Neutrophil (primary cell): ENCODE measurements at regions not wholly inside any gene's neighbourhood (a gene's known extent, or its start where the extent isn't known, plus 50 kb on each side); places are given as distances from the start of the nearest gene placed in this dataset.

Experiments
- H3K27ac ChIP-seq: fragments of 200-600 bp; sonication (generic); 2 replicates; pipeline ENCODE4 v1.5.1; 2016; ENCODE audit warnings: mild to moderate bottlenecking, moderate library complexity
- H3K27me3 ChIP-seq: fragments of 200-600 bp; sonication (generic); 2 replicates; pipeline ENCODE4 v1.6.0; 2016; ENCODE audit warnings: mild to moderate bottlenecking
- H3K36me3 ChIP-seq: fragments of 200-600 bp; sonication (generic); 2 replicates; pipeline ENCODE4 v1.5.1; 2017
- H3K4me1 ChIP-seq, 2 experiments: fragments of 200-600 bp in 1 of 2; sonication (generic) in 1 of 2; 1 replicate in 1 of 2; 2 replicates in 1 of 2; pipeline versions ENCODE4 v1.5.1 to v1.6.1; 2013 to 2016; ENCODE audit warnings: low read depth in 1 of 2, low read length in 1 of 2, mild to moderate bottlenecking in 1 of 2, moderate library complexity in 1 of 2; ENCODE audit not compliant: control insufficient read depth in 1 of 2, insufficient read depth in 1 of 2
- H3K4me3 ChIP-seq, 2 experiments: fragments of 200-600 bp in 1 of 2; sonication (generic) in 1 of 2; 1 replicate in 1 of 2; 2 replicates in 1 of 2; pipeline ENCODE4 v1.5.1; 2013 to 2016; ENCODE audit warnings: low read depth in 1 of 2, low read length in 1 of 2, mild to moderate bottlenecking in 1 of 2, moderate library complexity in 1 of 2
- H3K9me3 ChIP-seq: fragments of 200-600 bp; sonication (generic); 2 replicates; pipeline ENCODE4 v1.5.1; 2016
- TF ChIP-seq, protein P1 (sequence below): fragments of 200-600 bp; sonication (generic); IDR thresholded peaks from 2 replicates; pipeline ENCODE4 v1.5.1; 2016; ENCODE audit warnings: antibody characterized with exemption

GRCh38 chr1:56064705-56065104 lies 514.7 kb downstream of the PLPP3 start:
- TF ChIP-seq, protein P1, sequence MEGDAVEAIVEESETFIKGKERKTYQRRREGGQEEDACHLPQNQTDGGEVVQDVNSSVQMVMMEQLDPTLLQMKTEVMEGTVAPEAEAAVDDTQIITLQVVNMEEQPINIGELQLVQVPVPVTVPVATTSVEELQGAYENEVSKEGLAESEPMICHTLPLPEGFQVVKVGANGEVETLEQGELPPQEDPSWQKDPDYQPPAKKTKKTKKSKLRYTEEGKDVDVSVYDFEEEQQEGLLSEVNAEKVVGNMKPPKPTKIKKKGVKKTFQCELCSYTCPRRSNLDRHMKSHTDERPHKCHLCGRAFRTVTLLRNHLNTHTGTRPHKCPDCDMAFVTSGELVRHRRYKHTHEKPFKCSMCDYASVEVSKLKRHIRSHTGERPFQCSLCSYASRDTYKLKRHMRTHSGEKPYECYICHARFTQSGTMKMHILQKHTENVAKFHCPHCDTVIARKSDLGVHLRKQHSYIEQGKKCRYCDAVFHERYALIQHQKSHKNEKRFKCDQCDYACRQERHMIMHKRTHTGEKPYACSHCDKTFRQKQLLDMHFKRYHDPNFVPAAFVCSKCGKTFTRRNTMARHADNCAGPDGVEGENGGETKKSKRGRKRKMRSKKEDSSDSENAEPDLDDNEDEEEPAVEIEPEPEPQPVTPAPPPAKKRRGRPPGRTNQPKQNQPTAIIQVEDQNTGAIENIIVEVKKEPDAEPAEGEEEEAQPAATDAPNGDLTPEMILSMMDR: no peak
- Histone ChIP-seq H3K27ac (no peak overlapping the region), H3K4me3 (no peak overlapping the region), H3K36me3 (no peaks in the 10 kb centered on the region), H3K9me3 (no peaks in the 10 kb centered on the region), H3K4me1 (no peaks in the 10 kb centered on the region), H3K27me3 (no peaks in the 10 kb centered on the region)

GRCh38 chr1:56063461-56063860 lies 515.9 kb downstream of the PLPP3 start:
- Histone ChIP-seq H3K4me1 (no peaks in the 10 kb centered on the region), H3K27me3 (no peaks in the 10 kb centered on the region), H3K9me3 (no peaks in the 10 kb centered on the region), H3K27ac (no peak overlapping the region), H3K4me3 (no peak overlapping the region), H3K36me3 (no peaks in the 10 kb centered on the region)
- TF ChIP-seq, protein P1: no peak

DNA sequence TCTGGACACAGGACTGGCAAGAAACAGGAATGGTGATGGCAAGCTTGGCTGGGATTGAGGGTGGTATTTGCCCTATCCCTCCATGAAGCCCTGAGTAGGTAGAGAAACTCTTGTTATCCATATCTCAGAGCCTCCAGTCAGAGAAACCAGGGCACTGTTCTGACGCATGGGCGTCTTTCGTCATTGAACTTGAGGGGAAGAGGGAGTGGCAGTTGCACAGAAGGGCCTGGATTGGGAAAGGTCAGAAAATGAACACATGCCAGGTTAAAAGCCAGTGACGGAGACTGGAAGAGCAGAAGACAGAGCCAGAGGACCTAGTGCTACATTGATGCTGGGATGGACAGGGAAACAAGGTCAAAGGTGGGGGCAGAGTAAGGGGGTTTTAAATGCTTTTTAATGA lies 516.7 kb downstream of the PLPP3 start:
- no peaks in the 10 kb centered on the region for H3K4me1 ChIP-seq
- TF ChIP-seq, protein P1: no peak
- H3K36me3 ChIP-seq: no peaks in the 10 kb centered on the region
- no peak overlapping the region for H3K4me3 ChIP-seq
- no peaks in the 10 kb centered on the region for H3K9me3 ChIP-seq
- H3K27me3 ChIP-seq: no peaks in the 10 kb centered on the region
- no peak overlapping the region for H3K27ac ChIP-seq

DNA sequence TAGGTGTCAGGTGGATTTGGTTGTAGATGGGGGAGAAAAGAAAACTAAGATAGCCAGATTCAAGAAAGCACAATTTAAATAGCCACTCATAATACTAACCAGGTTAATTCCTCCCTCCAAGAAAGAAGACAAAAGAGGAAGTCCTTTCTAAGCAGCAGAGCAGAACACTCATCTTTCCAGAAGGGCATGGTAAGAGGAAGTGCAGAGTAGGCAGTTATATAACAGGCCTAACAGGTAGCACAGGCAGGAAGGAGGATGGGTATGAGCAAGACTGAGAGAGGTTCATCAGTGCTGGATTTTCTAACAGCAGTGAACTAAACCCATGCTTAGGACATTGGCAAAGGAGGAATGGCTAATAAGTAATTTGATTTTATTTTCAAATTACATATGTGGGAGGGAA lies 517.5 kb downstream of the PLPP3 start:
- Histone ChIP-seq H3K4me1 (no peaks in the 10 kb centered on the region), H3K27me3 (no peaks in the 10 kb centered on the region), H3K27ac (no peak overlapping the region), H3K9me3 (no peaks in the 10 kb centered on the region), H3K4me3 (no peak overlapping the region), H3K36me3 (no peaks in the 10 kb centered on the region)
- TF ChIP-seq, protein P1: no peak

DNA sequence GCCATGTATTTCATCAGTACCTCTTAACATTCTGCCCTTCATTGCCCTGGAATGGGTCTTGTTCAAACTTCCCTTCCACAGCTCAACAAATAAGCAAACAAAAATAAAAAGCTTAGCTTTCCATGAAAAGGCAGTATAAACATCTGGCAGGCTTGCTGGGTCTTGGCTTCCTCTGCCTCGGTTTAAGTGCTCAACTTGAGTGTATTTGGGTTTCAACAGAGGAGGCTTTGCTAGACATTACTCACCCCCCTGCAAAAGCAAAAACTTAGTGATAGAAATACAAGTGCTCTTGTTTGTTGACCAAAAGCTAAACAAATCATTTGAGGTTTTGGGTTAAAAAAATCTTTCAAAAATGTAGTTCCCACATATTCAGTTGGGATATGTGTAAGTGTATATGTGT lies 518.5 kb downstream of the PLPP3 start:
- Histone ChIP-seq H3K4me1 (no peaks in the 10 kb centered on the region), H3K4me3 (no peak overlapping the region), H3K27me3 (no peaks in the 10 kb centered on the region), H3K36me3 (no peaks in the 10 kb centered on the region), H3K27ac (no peak overlapping the region), H3K9me3 (no peaks in the 10 kb centered on the region)
- TF ChIP-seq, protein P1: no peak
